HK-2 (cell line): ENCODE measurements at regions not wholly inside any gene's neighbourhood (a gene's known extent, or its start where the extent isn't known, plus 50 kb on each side); places are given as distances from the start of the nearest gene placed in this dataset.
A peak's percentile ranks its signal among the peaks of the same experiment; 100 is the strongest.
"Not testable (repeated sequence)": the region's sequence is repeated elsewhere in the genome, so short reads cannot be mapped to it uniquely, and the experiment has no call there.

Experiments used
- DNase-seq: peaks from one replicate; pipeline ENCODE4 v3.0.0-alpha.2; 2018; ENCODE audit not compliant: unreplicated experiment

- DNase-seq = no peak
Measured at GRCh38 chr14:52202151-52202550, 65.3 kb upstream of the PTGDR start.

- no peak for DNase-seq
Measured at GRCh38 chr14:52190337-52190931, 77.1 kb upstream of the PTGDR start.

GRCh38 chr14:52189325-52189724 is 78.2 kb upstream of the PTGDR start:
- DNase-seq = no peak

- no peak for DNase-seq
Measured at GRCh38 chr14:52188381-52188780, 79.1 kb upstream of the PTGDR start.

GRCh38 chr14:52185178-52185577 is 82.3 kb upstream of the PTGDR start:
- DNase-seq = no peak

GRCh38 chr14:52182853-52183252 is 84.6 kb upstream of the PTGDR start:
- DNase-seq = no peak

GRCh38 chr14:52179141-52179790 is 88.2 kb upstream of the PTGDR start:
- no peak for DNase-seq

GRCh38 chr14:52175982-52176502 is 91.5 kb upstream of the PTGDR start:
- no peak for DNase-seq

- DNase-seq = not testable (repeated sequence)
Measured at GRCh38 chr14:52171932-52172331, 95.6 kb upstream of the PTGDR start.

- no peak for DNase-seq
Measured at GRCh38 chr14:52166822-52167221, 98.0 kb upstream of the NID2 start.

- no peak for DNase-seq
Measured at GRCh38 chr14:52155651-52156213, 86.9 kb upstream of the NID2 start.

GRCh38 chr14:52154992-52155650 is 86.3 kb upstream of the NID2 start:
- no peak for DNase-seq

- no peak for DNase-seq
Measured at GRCh38 chr14:52153939-52154338, 85.1 kb upstream of the NID2 start.

GRCh38 chr14:52150162-52150561 is 81.3 kb upstream of the NID2 start:
- DNase-seq = no peak

GRCh38 chr14:52148371-52148770 is 79.5 kb upstream of the NID2 start:
- no peak for DNase-seq

GRCh38 chr14:52146504-52146903 is 77.6 kb upstream of the NID2 start:
- no peak for DNase-seq

GRCh38 chr14:52144099-52144498 is 75.2 kb upstream of the NID2 start:
- not testable (repeated sequence) for DNase-seq

GRCh38 chr14:52142504-52142903 is 73.6 kb upstream of the NID2 start:
- DNase-seq = no peak

- DNase-seq = peak; percentile 84
Measured at GRCh38 chr14:52131640-52132320, 62.9 kb upstream of the NID2 start.

GRCh38 chr14:52129721-52130120 is 60.9 kb upstream of the NID2 start:
- DNase-seq = no peak

- no peak for DNase-seq
Measured at GRCh38 chr14:52125885-52126284, 57.0 kb upstream of the NID2 start.
